Endometrium (tissue), 2 donors: ENCODE measurements at regions not wholly inside any gene's neighbourhood (a gene's known extent, or its start where the extent isn't known, plus 50 kb on each side); places are given as distances from the start of the nearest gene placed in this dataset.
"Not testable (repeated sequence)": the region's sequence is repeated elsewhere in the genome, so short reads cannot be mapped to it uniquely, and the experiment has no call there.

Experiments used
- FAIRE-seq: peaks from 2 replicates; lab custom pipeline; 2012; peaks lifted over from hg19 to GRCh38; lab: Jason Lieb, UNC
- donor health status: control.
- donor health status: control.

GRCh38 chr4:155591738-155592143 lies 74.9 kb upstream of the GUCY1A1 start:
- FAIRE-seq = no peak

GRCh38 chr4:155590796-155591585 lies 75.7 kb upstream of the GUCY1A1 start:
- no peak for FAIRE-seq

- FAIRE-seq = no peak
Observed at GRCh38 chr4:155588437-155588836, 78.2 kb upstream of the GUCY1A1 start.

GRCh38 chr4:155587766-155588165 lies 78.9 kb upstream of the GUCY1A1 start:
- FAIRE-seq = no peak

GRCh38 chr4:155582971-155583437 lies 83.6 kb upstream of the GUCY1A1 start:
- FAIRE-seq = no peak

- FAIRE-seq = peak; percentile 83
Observed at GRCh38 chr4:155582041-155582440, 84.6 kb upstream of the GUCY1A1 start.

- FAIRE-seq = no peak
Observed at GRCh38 chr4:155578726-155579370, 87.8 kb upstream of the GUCY1A1 start.

- no peak for FAIRE-seq
Observed at GRCh38 chr4:155578219-155578618, 88.4 kb upstream of the GUCY1A1 start.

GRCh38 chr4:155574329-155574728 lies 92.3 kb upstream of the GUCY1A1 start:
- FAIRE-seq = not testable (repeated sequence)

GRCh38 chr4:155573126-155573525 lies 93.5 kb upstream of the GUCY1A1 start:
- no peak for FAIRE-seq

- no peak for FAIRE-seq
Observed at GRCh38 chr4:155572106-155572703, 94.4 kb upstream of the GUCY1A1 start.

GRCh38 chr4:155571184-155571944 lies 95.3 kb upstream of the GUCY1A1 start:
- FAIRE-seq = no peak

- FAIRE-seq = no peak
Observed at GRCh38 chr4:155570661-155571060, 96.0 kb upstream of the GUCY1A1 start.

- no peak for FAIRE-seq
Observed at GRCh38 chr4:155569960-155570515, 96.6 kb upstream of the GUCY1A1 start.

- no peak for FAIRE-seq
Observed at GRCh38 chr4:155569471-155569870, 97.2 kb upstream of the GUCY1A1 start.

- no peak for FAIRE-seq
Observed at GRCh38 chr4:155568641-155569220, 97.9 kb upstream of the GUCY1A1 start.

- no peak for FAIRE-seq
Observed at GRCh38 chr4:155566354-155566753, 100.3 kb upstream of the GUCY1A1 start.

GRCh38 chr4:155565776-155566175 lies 100.9 kb upstream of the GUCY1A1 start:
- no peak for FAIRE-seq

- FAIRE-seq = no peak
Observed at GRCh38 chr4:155565330-155565729, 101.3 kb upstream of the GUCY1A1 start.

GRCh38 chr4:155564880-155565279 lies 101.8 kb upstream of the GUCY1A1 start:
- FAIRE-seq = no peak

GRCh38 chr4:155564086-155564485 lies 102.6 kb upstream of the GUCY1A1 start:
- no peak for FAIRE-seq

- FAIRE-seq = no peak
Observed at GRCh38 chr4:155559915-155560314, 106.7 kb upstream of the GUCY1A1 start.
